ENCODE measurements at regions not wholly inside any gene's neighbourhood (a gene's known extent, or its start where the extent isn't known, plus 50 kb on each side); places are given as distances from the start of the nearest gene placed in this dataset.
A peak's percentile ranks its signal among the peaks of the same experiment; 100 is the strongest.
"Not testable (repeated sequence)": the region's sequence is repeated elsewhere in the genome, so short reads cannot be mapped to it uniquely, and the experiment has no call there.

DNA sequence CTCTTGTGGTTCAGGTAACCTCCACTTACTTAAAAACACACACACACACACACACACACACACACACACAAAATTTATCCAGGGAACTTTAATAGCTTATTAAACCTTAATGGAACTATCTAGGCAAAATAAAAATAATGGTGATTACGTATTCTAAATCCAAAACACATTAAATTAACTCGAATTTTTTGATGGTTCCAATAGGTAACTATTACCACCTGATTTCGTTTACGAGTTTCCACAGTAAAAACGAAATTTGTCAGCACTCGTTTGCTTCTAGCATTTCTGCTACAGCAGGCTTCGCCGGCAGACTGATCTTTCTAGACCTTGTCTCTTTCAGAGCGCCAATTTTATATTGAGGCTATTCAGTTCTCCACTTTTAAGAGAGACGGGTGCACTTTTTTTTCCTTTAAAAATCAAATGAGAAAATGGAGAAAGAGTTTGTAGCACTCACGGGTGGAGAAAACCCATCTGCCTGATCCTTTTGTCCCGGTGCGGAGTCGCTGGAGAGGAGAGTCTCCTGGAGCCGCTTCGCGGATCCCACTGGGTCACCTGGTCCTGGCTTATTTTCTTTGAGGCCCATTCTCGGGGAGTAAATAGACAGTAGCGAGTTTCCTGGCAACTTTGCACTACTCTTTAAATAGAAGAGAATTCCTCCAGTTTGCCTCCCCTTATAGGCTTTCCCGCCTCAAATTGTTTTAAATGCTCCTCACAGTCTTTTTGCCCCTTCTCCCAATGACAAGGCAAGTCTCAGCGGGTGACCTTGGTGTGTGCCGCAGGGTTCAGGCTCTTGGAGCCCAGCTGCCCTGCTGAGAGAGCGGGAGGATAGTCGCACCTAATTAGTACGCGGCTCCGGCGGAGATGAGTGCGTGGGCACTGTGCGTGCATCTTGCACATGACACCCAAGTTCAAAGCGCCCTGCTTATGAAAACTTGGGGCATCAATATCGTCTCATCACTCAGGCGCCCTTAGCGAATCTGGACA, 117.0 kb downstream of the KCNRG start:
- Mint-ChIP-seq H3K4me1 (ENCODE audit: low read depth) (peaks cover 38% of the 10 kb centered on the region), H3K9me3 (ENCODE audit: low read depth) (no peaks in the 10 kb centered on the region), H3K27me3 (peaks cover 41% of the 10 kb centered on the region), H3K27ac (no peak overlapping the region), H3K4me3 (peak overlapping the region; percentile 53), H3K36me3 (no peaks in the 10 kb centered on the region)

DNA sequence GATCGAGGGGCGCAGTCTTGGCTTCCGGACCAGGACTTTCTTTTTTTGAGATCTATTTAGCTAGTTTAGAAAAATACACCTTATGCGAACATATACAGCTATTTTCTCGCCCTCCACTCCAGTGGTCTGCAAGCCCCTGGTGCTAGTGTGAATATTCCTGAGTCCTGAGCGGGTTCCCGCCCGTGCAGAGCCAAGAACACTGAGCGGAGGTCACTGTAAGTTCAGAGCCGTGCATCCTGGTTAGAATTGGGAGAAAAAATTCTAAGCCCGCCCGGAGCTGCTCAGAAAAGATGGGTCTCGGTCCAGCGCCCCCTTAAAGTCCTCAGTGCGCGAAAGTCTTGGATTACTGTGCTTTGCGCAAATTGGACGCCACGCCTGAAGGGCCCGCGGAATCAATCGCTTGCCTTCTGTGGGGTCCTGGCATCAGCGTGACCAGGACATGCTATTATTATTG, 117.7 kb downstream of the KCNRG start:
- Mint-ChIP-seq H3K27me3 (peaks cover 42% of the 10 kb centered on the region), H3K4me3 (peak overlapping the region; percentile 53), H3K9me3 (ENCODE audit: low read depth) (no peaks in the 10 kb centered on the region), H3K4me1 (ENCODE audit: low read depth) (peaks cover 36% of the 10 kb centered on the region), H3K27ac (no peak overlapping the region), H3K36me3 (no peaks in the 10 kb centered on the region)

DNA sequence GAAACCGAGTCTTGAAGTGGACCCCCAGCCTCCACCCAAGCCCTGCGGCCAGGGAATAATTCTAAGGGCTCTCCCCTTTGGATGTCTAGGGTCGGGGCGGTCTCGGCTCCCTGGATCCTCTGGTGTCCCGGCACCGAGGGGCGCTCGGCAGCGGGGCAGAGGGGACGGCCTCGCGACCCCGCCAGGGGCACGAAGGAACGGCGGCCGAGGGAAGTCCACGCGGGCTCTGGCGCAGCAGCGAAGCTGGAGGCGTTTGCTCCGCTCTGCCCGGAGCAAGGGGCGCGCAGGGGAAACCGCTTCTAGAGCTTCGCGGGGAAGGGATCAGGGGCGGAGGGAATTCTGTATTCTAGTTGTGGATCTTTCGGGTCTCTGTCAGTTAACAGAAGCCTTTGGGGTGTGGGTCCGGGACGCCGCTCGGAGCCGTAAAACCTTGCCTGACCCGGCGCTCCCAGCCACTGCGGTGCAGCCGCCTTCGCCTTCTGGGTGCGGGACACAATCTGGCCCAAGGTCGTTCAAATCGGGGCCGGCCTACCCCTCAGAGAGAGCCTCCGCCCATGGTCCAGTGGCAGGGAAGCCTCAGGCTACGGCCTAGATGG, 118.2 kb downstream of the KCNRG start:
- Mint-ChIP-seq H3K4me1 (ENCODE audit: low read depth) (peaks cover 34% of the 10 kb centered on the region), H3K9me3 (ENCODE audit: low read depth) (no peaks in the 10 kb centered on the region), H3K27me3 (peaks cover 39% of the 10 kb centered on the region), H3K36me3 (no peaks in the 10 kb centered on the region), H3K27ac (no peak overlapping the region), H3K4me3 (no peak overlapping the region)

DNA sequence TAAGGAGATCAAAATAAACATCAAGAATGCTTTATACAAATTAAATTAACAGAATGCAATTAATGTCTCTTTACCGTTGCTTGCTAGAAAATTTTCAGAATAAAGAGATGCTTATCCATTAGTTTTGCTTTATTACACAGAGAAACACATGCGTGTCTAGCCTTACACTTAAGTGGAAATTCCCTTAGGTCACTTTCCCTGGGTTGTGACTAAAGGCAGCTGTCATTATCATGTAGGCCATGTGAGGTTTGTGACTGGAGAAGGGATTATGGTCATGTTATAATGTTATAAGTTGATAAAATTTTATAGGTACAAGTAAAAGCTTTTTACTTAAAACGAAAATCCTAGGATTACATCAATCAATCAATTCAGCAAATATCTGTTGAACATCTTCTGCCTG, 121.0 kb downstream of the KCNRG start:
- H3K27ac Mint-ChIP-seq = no peak overlapping the region
- peaks cover 31% of the 10 kb centered on the region for H3K27me3 Mint-ChIP-seq
- H3K4me3 Mint-ChIP-seq = no peak overlapping the region
- H3K36me3 Mint-ChIP-seq = no peaks in the 10 kb centered on the region
- peaks cover 21% of the 10 kb centered on the region for H3K4me1 Mint-ChIP-seq (ENCODE audit: low read depth)
- no peaks in the 10 kb centered on the region for H3K9me3 Mint-ChIP-seq (ENCODE audit: low read depth)

DNA sequence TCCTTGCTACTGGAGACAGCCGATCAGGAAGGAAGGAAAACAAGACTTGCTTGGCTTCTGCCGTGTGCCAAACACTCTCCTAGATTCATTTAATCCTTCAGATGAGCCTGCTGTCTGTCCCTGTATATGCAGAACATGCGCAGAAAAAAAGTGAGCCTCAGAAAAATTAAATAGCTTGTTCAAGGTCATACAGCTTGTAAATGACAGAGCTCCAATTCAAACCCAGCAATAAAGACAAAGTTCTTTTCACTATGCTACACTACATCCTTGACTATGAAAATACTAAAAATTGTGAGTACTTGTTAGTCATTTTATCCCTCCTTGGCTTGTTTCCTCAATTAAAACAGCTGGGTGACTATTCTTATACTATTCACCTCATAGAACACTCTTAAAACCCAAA, 121.4 kb downstream of the KCNRG start:
- peaks cover 28% of the 10 kb centered on the region for H3K27me3 Mint-ChIP-seq
- H3K9me3 Mint-ChIP-seq (ENCODE audit: low read depth) = no peaks in the 10 kb centered on the region
- no peak overlapping the region for H3K4me3 Mint-ChIP-seq
- no peaks in the 10 kb centered on the region for H3K36me3 Mint-ChIP-seq
- H3K4me1 Mint-ChIP-seq (ENCODE audit: low read depth) = peaks cover 18% of the 10 kb centered on the region
- H3K27ac Mint-ChIP-seq = no peak overlapping the region

DNA sequence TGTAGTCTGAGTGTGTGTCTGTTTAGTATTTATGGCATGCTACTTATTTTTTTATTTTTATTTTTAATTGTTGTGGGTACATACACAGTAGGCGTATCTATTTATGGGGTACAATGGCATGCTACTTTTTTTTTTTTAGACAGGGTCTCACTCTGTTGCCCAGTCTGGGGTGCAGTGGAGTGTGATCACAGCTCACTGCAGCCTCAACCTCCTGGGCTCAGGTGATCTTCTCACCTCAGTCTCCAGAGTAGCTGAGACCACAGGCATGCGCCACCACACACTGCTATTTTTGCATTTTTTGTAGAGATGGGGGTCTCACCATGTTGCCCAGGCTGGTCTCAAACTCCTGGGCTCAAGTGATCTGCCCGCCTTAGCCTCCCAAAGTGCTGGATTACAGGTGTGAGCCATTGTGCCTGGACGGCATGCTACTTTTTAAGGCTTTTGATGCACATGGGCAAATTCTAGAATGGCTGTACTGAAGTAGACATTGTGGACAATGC, 124.2 kb downstream of the KCNRG start:
- H3K27me3 Mint-ChIP-seq; H3K36me3 Mint-ChIP-seq; H3K9me3 Mint-ChIP-seq (ENCODE audit: low read depth); H3K4me1 Mint-ChIP-seq (ENCODE audit: low read depth); H3K27ac Mint-ChIP-seq; H3K4me3 Mint-ChIP-seq: not testable (repeated sequence)

DNA sequence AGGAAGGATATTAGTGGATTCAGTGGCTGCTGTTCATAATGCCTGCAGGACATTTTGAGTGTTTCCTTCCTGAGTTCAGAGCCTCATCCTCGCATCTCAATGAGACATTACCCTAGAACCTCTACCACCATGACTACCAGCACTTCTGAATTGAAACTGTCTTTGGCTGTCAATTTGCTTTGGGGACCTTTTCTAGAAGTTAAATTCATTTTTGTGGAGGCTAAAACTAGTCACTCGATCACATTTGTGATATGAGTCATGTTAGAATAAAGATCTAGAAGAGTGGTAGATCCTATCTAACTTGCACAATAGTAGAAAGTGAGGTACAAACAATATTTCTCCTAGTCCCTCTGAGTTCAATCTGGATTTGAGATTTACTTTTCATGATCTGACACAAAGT, 124.9 kb downstream of the KCNRG start:
- H3K9me3 Mint-ChIP-seq (ENCODE audit: low read depth) = no peaks in the 10 kb centered on the region
- H3K36me3 Mint-ChIP-seq = no peaks in the 10 kb centered on the region
- H3K4me1 Mint-ChIP-seq (ENCODE audit: low read depth) = peaks cover 6% of the 10 kb centered on the region
- no peak overlapping the region for H3K4me3 Mint-ChIP-seq
- H3K27me3 Mint-ChIP-seq = peaks cover 7% of the 10 kb centered on the region
- H3K27ac Mint-ChIP-seq = no peak overlapping the region

DNA sequence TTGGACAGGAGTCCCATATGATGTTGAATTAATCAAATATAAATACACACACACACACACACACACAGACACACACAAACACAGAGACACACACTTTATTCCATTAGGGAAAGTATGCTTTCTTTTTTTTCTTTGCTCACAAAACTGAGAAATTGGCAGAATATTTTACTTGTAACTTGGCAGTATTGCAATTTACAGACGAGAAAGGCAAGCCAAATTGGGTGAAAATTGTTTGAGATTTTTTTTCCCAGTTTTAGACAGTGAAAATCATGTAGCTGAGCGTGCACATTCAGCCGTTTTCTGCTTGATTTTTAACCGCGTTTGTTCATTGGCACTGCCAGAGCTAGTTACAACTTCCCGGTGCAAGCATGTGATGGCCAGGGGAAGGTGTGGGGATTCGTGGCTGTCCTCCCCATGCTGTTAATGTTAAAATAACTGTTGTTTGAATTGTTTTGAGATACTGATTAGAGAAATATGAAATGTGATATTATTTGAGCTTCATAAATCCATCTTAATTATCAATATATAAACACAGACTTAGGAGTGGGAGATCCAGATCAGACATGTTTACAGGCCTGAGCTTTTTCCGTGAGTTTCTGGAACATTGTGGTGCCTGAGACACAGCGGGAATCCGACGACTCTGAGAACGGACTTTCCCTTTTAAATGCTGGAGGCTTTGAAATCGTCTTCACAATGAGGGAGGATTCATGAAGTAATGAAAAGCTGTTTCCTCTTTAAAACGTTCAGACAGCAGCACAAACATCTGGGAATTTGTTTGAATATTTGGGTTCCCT, 125.5 kb downstream of the KCNRG start:
- peaks cover 6% of the 10 kb centered on the region for H3K4me1 Mint-ChIP-seq (ENCODE audit: low read depth)
- H3K27me3 Mint-ChIP-seq = peaks cover 7% of the 10 kb centered on the region
- H3K4me3 Mint-ChIP-seq = no peak overlapping the region
- H3K27ac Mint-ChIP-seq = no peak overlapping the region
- no peaks in the 10 kb centered on the region for H3K9me3 Mint-ChIP-seq (ENCODE audit: low read depth)
- H3K36me3 Mint-ChIP-seq = no peaks in the 10 kb centered on the region

DNA sequence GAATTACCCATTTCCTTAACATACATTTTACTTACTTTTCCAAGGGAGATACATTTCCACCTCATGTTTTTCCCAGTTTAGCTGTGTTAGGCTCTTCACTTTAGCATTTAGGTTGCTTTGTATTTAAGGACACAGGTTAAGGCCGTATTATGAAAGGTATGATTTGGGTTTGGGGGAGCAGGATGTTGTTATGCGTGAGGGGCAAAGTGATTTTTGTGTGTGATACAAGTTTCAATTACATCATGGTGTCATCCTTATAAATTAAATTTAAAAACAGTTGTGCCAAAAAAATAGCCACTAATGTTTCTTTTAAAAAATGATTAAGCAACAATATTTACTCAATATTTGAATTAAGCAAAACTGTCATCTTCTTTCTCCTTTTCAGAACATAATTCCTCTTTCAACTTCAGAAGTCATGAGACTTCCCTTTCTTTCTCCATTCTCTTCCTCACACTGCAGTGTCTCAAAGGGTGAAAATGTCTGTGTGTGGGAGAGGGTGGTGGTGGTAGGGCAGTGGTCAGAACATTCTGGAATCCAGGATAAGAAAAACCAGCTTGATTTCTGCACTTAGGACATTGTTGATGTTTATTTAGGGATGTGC, 126.2 kb downstream of the KCNRG start:
- Mint-ChIP-seq H3K9me3 (ENCODE audit: low read depth) (no peaks in the 10 kb centered on the region), H3K4me3 (no peak overlapping the region), H3K27me3 (peaks cover 7% of the 10 kb centered on the region), H3K27ac (no peak overlapping the region), H3K4me1 (ENCODE audit: low read depth) (peaks cover 6% of the 10 kb centered on the region), H3K36me3 (no peaks in the 10 kb centered on the region)

DNA sequence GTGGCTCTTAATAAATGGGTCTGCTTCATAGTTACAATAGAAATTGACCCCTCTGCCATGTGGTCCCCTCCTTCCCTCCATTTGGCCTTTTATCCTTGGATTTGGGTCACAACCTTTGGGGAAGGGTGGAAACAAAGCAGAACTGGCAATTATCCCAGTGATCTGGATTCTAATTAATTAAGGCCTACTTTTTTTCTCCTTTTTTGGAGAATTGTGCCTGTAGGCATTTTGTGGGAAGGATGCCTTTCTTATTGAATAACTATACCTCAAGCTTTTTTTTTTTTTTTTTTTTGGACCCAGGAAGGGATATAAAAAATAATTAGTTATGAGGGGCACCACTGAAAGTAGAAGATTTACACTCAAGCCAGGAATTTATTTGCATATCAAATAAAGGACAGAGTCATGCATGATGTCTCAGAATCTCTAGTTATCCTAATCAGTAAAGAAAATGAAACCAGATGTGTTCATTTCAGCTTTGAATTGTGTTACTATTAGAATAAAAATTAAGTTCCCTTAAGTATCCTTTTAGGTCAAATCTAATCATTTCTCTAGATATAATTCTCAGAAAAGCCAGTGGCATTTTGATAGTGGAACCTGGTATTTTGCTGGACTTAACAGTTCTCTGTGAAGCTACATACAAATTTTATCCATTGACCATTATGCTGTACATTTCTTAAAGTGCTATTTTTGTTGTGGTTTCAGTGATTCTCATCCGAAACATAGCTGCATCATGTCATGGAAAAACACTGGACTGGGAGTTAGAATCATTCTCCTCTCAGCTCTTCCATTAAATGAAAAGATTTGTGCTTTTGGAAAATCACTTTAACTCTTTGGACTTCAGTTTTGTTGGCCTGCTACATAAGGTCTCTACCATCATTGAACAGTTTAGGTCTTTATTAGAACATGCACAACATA, 129.3 kb downstream of the KCNRG start:
- Mint-ChIP-seq H3K4me3 (no peak overlapping the region), H3K36me3 (no peaks in the 10 kb centered on the region), H3K4me1 (ENCODE audit: low read depth) (peaks cover 6% of the 10 kb centered on the region), H3K9me3 (ENCODE audit: low read depth) (no peaks in the 10 kb centered on the region), H3K27ac (no peak overlapping the region), H3K27me3 (peaks cover 3% of the 10 kb centered on the region)

DNA sequence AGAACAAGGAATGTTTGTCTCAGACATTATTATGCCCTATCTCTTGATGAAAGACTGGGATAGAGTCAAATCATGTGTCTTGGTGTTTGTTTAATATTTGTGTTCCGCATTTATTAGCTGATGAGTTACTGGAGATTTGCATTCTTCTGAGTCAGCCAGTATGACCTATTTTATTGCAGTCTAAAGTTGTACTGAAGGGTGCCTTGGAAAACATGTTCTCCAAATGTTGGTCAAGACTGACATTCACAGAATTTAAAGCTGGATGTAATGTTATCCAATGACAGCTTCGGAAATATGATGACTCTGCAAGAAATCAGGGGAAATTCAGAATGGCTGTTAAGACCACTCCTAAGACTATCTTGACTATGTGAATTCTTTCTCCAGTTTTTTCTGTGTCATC, 134.0 kb downstream of the KCNRG start:
- Mint-ChIP-seq H3K9me3 (ENCODE audit: low read depth) (no peaks in the 10 kb centered on the region), H3K27me3 (no peaks in the 10 kb centered on the region), H3K36me3 (no peaks in the 10 kb centered on the region), H3K4me1 (ENCODE audit: low read depth) (peaks cover 7% of the 10 kb centered on the region), H3K27ac (no peak overlapping the region), H3K4me3 (no peak overlapping the region)

DNA sequence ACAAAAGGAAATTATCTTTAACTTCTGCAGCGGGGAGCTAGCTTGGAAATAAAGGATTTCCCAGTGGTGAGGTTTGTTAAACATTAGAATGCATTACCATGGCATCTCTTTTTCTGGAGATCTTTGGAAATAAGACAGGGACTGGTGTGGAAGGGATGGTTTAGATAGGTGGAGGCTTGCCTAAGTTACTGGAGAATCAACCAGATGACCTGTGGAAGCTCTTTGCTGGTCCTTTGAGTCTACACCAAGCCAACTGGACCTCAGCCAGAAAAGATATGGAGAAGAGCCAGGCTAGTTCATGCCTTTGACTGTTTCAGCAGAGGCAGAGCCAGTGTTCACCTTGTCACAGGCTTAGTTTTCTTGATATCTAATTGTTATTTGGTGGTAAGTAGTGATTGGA, 134.7 kb downstream of the KCNRG start:
- Mint-ChIP-seq H3K27me3 (no peaks in the 10 kb centered on the region), H3K27ac (no peak overlapping the region), H3K4me3 (no peak overlapping the region), H3K36me3 (no peaks in the 10 kb centered on the region), H3K9me3 (ENCODE audit: low read depth) (no peaks in the 10 kb centered on the region), H3K4me1 (ENCODE audit: low read depth) (peaks cover 7% of the 10 kb centered on the region)

DNA sequence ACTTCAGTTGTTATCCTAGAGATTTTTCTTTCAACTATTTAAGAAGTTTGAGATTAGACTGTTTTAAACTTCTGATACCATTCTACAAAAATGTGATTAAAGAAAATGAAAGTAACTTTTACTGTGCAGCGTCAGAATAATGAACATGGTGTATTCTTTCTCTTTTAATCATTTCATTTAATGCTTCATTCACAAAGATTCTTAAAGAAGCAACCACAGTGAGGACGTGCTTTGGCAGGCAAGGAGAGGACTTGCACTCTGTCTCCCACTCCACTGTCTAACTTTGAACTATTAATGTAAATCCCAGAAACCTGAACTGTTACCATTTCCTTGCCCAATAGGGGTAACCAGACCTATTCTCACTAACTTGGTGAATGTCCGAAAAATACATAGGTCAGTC, 137.0 kb downstream of the KCNRG start:
- H3K27me3 Mint-ChIP-seq = peaks cover 4% of the 10 kb centered on the region
- H3K27ac Mint-ChIP-seq = no peak overlapping the region
- peaks cover 7% of the 10 kb centered on the region for H3K4me1 Mint-ChIP-seq (ENCODE audit: low read depth)
- H3K9me3 Mint-ChIP-seq (ENCODE audit: low read depth) = no peaks in the 10 kb centered on the region
- H3K4me3 Mint-ChIP-seq = peak overlapping the region; percentile 33
- no peaks in the 10 kb centered on the region for H3K36me3 Mint-ChIP-seq

All from activated naive CD8-positive, alpha-beta T cell (primary cell).